Lower lobe of right lung (tissue), 2 donors: ENCODE measurements at regions not wholly inside any gene's neighbourhood (a gene's known extent, or its start where the extent isn't known, plus 50 kb on each side); places are given as distances from the start of the nearest gene placed in this dataset.

Source experiments
- ATAC-seq, 2 donors: fragments of 200-7000 bp; cut with Tn5 transposase; one replicate each; pipeline ENCODE4 v1.9.1; 2020 to 2022; ENCODE audit warnings: mild to moderate bottlenecking in 2 of 2, moderate library complexity in 2 of 2
- DNase-seq: peaks from one replicate; pipeline ENCODE4 v3.0.0-alpha.2; 2020
- H3K27ac ChIP-seq: fragments of 200-600 bp; one replicate; pipeline ENCODE4 v1.8.0; 2022
- H3K27me3 ChIP-seq: fragments of 200-600 bp; one replicate; pipeline ENCODE4 v1.8.0; 2022; ENCODE audit warnings: low read depth
- H3K36me3 ChIP-seq: fragments of 200-600 bp; one replicate; pipeline ENCODE4 v1.8.0; 2022; ENCODE audit warnings: mild to moderate bottlenecking
- H3K4me1 ChIP-seq: fragments of 200-600 bp; one replicate; pipeline ENCODE4 v1.8.0; 2022
- H3K4me3 ChIP-seq: fragments of 200-600 bp; one replicate; pipeline ENCODE4 v1.8.0; 2022; ENCODE audit warnings: mild to moderate bottlenecking
- H3K9me3 ChIP-seq: fragments of 200-600 bp; one replicate; pipeline ENCODE4 v1.8.0; 2022
- intact Hi-C: fragments of 100-400 bp; cut with DNase I; formaldehyde crosslinking; loops from one replicate; pipeline ENCODE4 v1.11.0; 2022
- TF ChIP-seq, protein P1 (sequence below): fragments of 200-600 bp; IDR thresholded peaks from one replicate; pipeline ENCODE4 v1.8.0; 2022; ENCODE audit warnings: antibody characterized with exemption, mild to moderate bottlenecking
- donor health status: DM: no; HTN: yes; CAD: no; lungs with severe emphysema.

DNA sequence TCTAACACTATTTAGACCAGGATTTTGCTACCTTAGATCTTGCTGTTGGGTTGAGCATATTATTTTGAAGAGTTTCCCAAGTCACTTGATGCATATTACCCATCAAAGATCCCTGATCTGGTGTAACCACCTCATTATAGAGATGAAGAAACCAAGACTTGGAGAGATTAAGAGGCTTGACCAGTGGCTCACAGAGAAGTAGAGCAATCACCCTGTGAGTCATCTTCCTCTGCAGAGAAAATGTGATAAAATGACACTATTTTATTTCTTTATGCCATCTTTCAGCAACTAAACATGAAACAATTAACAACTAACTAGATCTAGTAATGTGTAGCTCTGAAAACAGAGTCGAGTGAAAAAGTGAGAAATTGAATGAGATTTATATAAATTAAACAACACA, 76.1 kb downstream of the KIF4B start:
- no peaks in the 10 kb centered on the region for H3K27me3 ChIP-seq
- TF ChIP-seq, protein P1, sequence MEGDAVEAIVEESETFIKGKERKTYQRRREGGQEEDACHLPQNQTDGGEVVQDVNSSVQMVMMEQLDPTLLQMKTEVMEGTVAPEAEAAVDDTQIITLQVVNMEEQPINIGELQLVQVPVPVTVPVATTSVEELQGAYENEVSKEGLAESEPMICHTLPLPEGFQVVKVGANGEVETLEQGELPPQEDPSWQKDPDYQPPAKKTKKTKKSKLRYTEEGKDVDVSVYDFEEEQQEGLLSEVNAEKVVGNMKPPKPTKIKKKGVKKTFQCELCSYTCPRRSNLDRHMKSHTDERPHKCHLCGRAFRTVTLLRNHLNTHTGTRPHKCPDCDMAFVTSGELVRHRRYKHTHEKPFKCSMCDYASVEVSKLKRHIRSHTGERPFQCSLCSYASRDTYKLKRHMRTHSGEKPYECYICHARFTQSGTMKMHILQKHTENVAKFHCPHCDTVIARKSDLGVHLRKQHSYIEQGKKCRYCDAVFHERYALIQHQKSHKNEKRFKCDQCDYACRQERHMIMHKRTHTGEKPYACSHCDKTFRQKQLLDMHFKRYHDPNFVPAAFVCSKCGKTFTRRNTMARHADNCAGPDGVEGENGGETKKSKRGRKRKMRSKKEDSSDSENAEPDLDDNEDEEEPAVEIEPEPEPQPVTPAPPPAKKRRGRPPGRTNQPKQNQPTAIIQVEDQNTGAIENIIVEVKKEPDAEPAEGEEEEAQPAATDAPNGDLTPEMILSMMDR = no peak
- H3K4me1 ChIP-seq = no peaks in the 10 kb centered on the region
- intact Hi-C loops = no loop called here
- H3K36me3 ChIP-seq = no peaks in the 10 kb centered on the region
- no peak for DNase-seq
- H3K27ac ChIP-seq = no peak overlapping the region
- ATAC-seq = no peak
- H3K9me3 ChIP-seq = no peaks in the 10 kb centered on the region
- no peak overlapping the region for H3K4me3 ChIP-seq

- intact Hi-C loops = no loop called here
- H3K36me3 ChIP-seq = no peaks in the 10 kb centered on the region
- no peak overlapping the region for H3K27ac ChIP-seq
- DNase-seq (no peak), ATAC-seq (no peak)
- no peaks in the 10 kb centered on the region for H3K27me3 ChIP-seq
- H3K4me1 ChIP-seq = no peaks in the 10 kb centered on the region
- no peak overlapping the region for H3K4me3 ChIP-seq
- no peaks in the 10 kb centered on the region for H3K9me3 ChIP-seq
- TF ChIP-seq, protein P1 = no peak
These were observed 77.6 kb downstream of the KIF4B start for GRCh38 chr5:155091063-155091648.

- ATAC-seq (no peak), DNase-seq (no peak)
- Histone ChIP-seq H3K4me3 (no peak overlapping the region), H3K27ac (no peak overlapping the region), H3K4me1 (no peaks in the 10 kb centered on the region), H3K9me3 (no peaks in the 10 kb centered on the region), H3K27me3 (no peaks in the 10 kb centered on the region), H3K36me3 (no peaks in the 10 kb centered on the region)
- TF ChIP-seq, protein P1 = no peak
- intact Hi-C loops = no loop called here
These were observed 78.5 kb downstream of the KIF4B start for GRCh38 chr5:155091768-155092717.

GRCh38 chr5:155094455-155094854, 80.9 kb downstream of the KIF4B start:
- H3K36me3 ChIP-seq = no peaks in the 10 kb centered on the region
- intact Hi-C loops = no loop called here
- DNase-seq (no peak), ATAC-seq (no peak)
- H3K27ac ChIP-seq = no peak overlapping the region
- H3K9me3 ChIP-seq = no peaks in the 10 kb centered on the region
- no peaks in the 10 kb centered on the region for H3K4me1 ChIP-seq
- H3K4me3 ChIP-seq = no peak overlapping the region
- TF ChIP-seq, protein P1 = no peak
- no peaks in the 10 kb centered on the region for H3K27me3 ChIP-seq

- intact Hi-C loops = no loop called here
- Histone ChIP-seq H3K27me3 (no peaks in the 10 kb centered on the region), H3K27ac (no peak overlapping the region), H3K9me3 (no peaks in the 10 kb centered on the region), H3K4me3 (no peak overlapping the region), H3K4me1 (no peaks in the 10 kb centered on the region), H3K36me3 (no peaks in the 10 kb centered on the region)
- TF ChIP-seq, protein P1 = no peak
- no peak for DNase-seq
- ATAC-seq = no peak
These were observed 84.4 kb downstream of the KIF4B start for GRCh38 chr5:155097995-155098394.
